Endothelial cell of umbilical vein (primary cell): ENCODE measurements at regions not wholly inside any gene's neighbourhood (a gene's known extent, or its start where the extent isn't known, plus 50 kb on each side); places are given as distances from the start of the nearest gene placed in this dataset.

Experiments
- BruUV-seq: library from RNA; stranded (reverse); fragments of 400-500 nt; replicated peaks from 2 replicates; lab custom pipeline; 2021; lab: Mats Ljungman, UMichigan
- CTCF ChIA-PET: fragments of 300-600, 350-600 bp; sonication (Branson Sonifier 250); formaldehyde crosslinking; loops from one replicate; lab custom pipeline; 2021; ENCODE audit warnings: antibody characterized with exemption, inconsistent platforms; lab: Charles Lee
- POLR2A ChIA-PET: fragments of 300-600, 350-600 bp; sonication (Branson Sonifier 250); formaldehyde crosslinking; loops from one replicate; lab custom pipeline; 2021; ENCODE audit warnings: antibody characterized with exemption, inconsistent platforms; lab: Charles Lee
- DNase-seq: peaks from one replicate; pipeline ENCODE4 v3.0.0-alpha.2; 2011; ENCODE audit warnings: low read depth, low spot score
- FAIRE-seq: peaks from 2 replicates; lab custom pipeline; 2011; peaks lifted over from hg19 to GRCh38; lab: Jason Lieb, UNC
- H2AFZ ChIP-seq: 2 replicates; pipeline ENCODE4 v1.6.0; 2012; ENCODE audit warnings: low read depth, low read length, control low read depth, inconsistent platforms
- H3K27ac ChIP-seq: 2 replicates; pipeline ENCODE4 v1.5.1; 2011; ENCODE audit warnings: low read depth, mild to moderate bottlenecking, control low read depth, low read length, moderate library complexity; ENCODE audit not compliant: insufficient read depth
- H3K27me3 ChIP-seq, 2 experiments: 2 replicates each; pipeline versions ENCODE4 v1.6.0 to v1.6.1; 2011; ENCODE audit warnings: low read length in 2 of 2, mixed read lengths in 1 of 2; ENCODE audit not compliant: control insufficient read depth in 2 of 2, insufficient read depth in 2 of 2
- H3K36me3 ChIP-seq, 2 experiments: 2 replicates in 1 of 2; 3 replicates in 1 of 2; pipeline ENCODE4 v1.5.1; 2011; ENCODE audit warnings: low read length in 2 of 2, mild to moderate bottlenecking in 1 of 2, moderate library complexity in 1 of 2; ENCODE audit not compliant: control insufficient read depth in 2 of 2, insufficient read depth in 2 of 2; ENCODE audit errors: extremely low read depth in 1 of 2
- H3K4me1 ChIP-seq: 3 replicates; pipeline ENCODE4 v1.5.1; 2011; ENCODE audit warnings: mild to moderate bottlenecking, low read length; ENCODE audit not compliant: control insufficient read depth, insufficient read depth; ENCODE audit errors: extremely low read depth
- H3K4me2 ChIP-seq: 2 replicates; pipeline ENCODE4 v1.6.1; 2011; ENCODE audit warnings: low read length, control low read depth, mixed read lengths; ENCODE audit not compliant: insufficient read depth
- H3K4me3 ChIP-seq, 3 experiments: fragments of 200-600 bp in 1 of 3; sonication (generic), shearing (Covaris generic) in 1 of 3; replicated peaks in 1 of 3; 2 replicates each; pipeline ENCODE4 v1.5.1; 2011 to 2016; ENCODE audit warnings: control low read depth in 3 of 3, low read length in 3 of 3, mild to moderate bottlenecking in 2 of 3, inconsistent platforms in 1 of 3, low read depth in 1 of 3, moderate library complexity in 1 of 3; ENCODE audit not compliant: insufficient read depth in 1 of 3
- H3K79me2 ChIP-seq: 2 replicates; pipeline ENCODE4 v1.6.0; 2012; ENCODE audit warnings: low read length, inconsistent platforms; ENCODE audit not compliant: control insufficient read depth, insufficient read depth
- H3K9ac ChIP-seq: replicated peaks from 2 replicates; pipeline ENCODE3; 2011; ENCODE audit warnings: low read length, control low read depth; ENCODE audit not compliant: insufficient read depth; ENCODE audit errors: extremely low read depth
- H3K9me1 ChIP-seq: replicated peaks from 3 replicates; pipeline ENCODE4 v1.6.0; 2011; ENCODE audit warnings: mild to moderate bottlenecking, low read length; ENCODE audit not compliant: control insufficient read depth, insufficient read depth; ENCODE audit errors: extremely low read depth
- H3K9me3 ChIP-seq: replicated peaks from 2 replicates; pipeline ENCODE4 v1.5.1; 2012; ENCODE audit warnings: low read length, inconsistent platforms; ENCODE audit not compliant: control insufficient read depth, insufficient read depth
- H4K20me1 ChIP-seq: replicated peaks from 2 replicates; pipeline ENCODE3; 2011; ENCODE audit warnings: mild to moderate bottlenecking, low read length; ENCODE audit not compliant: control insufficient read depth, insufficient read depth; ENCODE audit errors: extremely low read depth
- CTCF ChIP-seq, 2 donors: IDR thresholded peaks; 1 replicate in 1 of 2; 2 replicates in 1 of 2; pipeline ENCODE4 v1.5.1; 2011; ENCODE audit warnings: low read length in 2 of 2, mild to moderate bottlenecking in 2 of 2, moderate library complexity in 2 of 2, control low read depth in 1 of 2, inconsistent platforms in 1 of 2, low read depth in 1 of 2; ENCODE audit not compliant: insufficient read depth in 1 of 2; ENCODE audit errors: extremely low read depth in 1 of 2
- EZH2 ChIP-seq: IDR thresholded peaks from 2 replicates; pipeline ENCODE4 v1.6.1; 2012; ENCODE audit warnings: borderline replicate concordance, low read depth, mild to moderate bottlenecking, moderate library complexity, low read length, inconsistent platforms; ENCODE audit not compliant: severe bottlenecking
- FOS ChIP-seq: IDR thresholded peaks from 2 replicates; pipeline ENCODE4 v1.6.1; 2011; ENCODE audit warnings: mild to moderate bottlenecking, low read length, moderate library complexity, borderline replicate concordance; ENCODE audit not compliant: insufficient read depth
- GATA2 ChIP-seq: IDR thresholded peaks from 2 replicates; pipeline ENCODE4 v1.7.0; 2011; ENCODE audit warnings: low read depth, mild to moderate bottlenecking, moderate library complexity, mixed read lengths, low read length; ENCODE audit not compliant: insufficient read length, insufficient read depth
- JUN ChIP-seq: IDR thresholded peaks from 2 replicates; pipeline ENCODE4 v1.6.1; 2011; ENCODE audit warnings: borderline replicate concordance, low read depth; ENCODE audit not compliant: insufficient read length, insufficient read depth
- MAX ChIP-seq: IDR thresholded peaks from 2 replicates; pipeline ENCODE4 v1.6.1; 2011; ENCODE audit not compliant: insufficient read depth, insufficient read length
- MYC ChIP-seq: IDR thresholded peaks from one replicate; pipeline ENCODE4 v1.6.1; 2011; ENCODE audit warnings: mild to moderate bottlenecking, low read depth, low read length
- POLR2A ChIP-seq: IDR thresholded peaks from 2 replicates; pipeline ENCODE4 v1.6.1; 2012; ENCODE audit warnings: low read depth, mild to moderate bottlenecking, control low read depth, low read length
- POLR2AphosphoS5 ChIP-seq: IDR thresholded peaks from 2 replicates; pipeline ENCODE4 v1.6.1; 2012; ENCODE audit warnings: low read depth, mild to moderate bottlenecking, control low read depth, low read length, moderate library complexity; ENCODE audit not compliant: insufficient read depth
- dilution Hi-C: fragments of 300-500 bp; cut with MboI; formaldehyde crosslinking; loops from one replicate; pipeline ENCODE4 v1.15.0; 2019; ENCODE audit warnings: low sequenced_read_pairs; ENCODE audit not compliant: extremely low pct_ligation_motif_present
- intact Hi-C: fragments of 100-400 bp; cut with micrococcal nuclease; formaldehyde crosslinking; loops from one replicate; pipeline ENCODE4 v1.10.0; 2022

GRCh38 chr6:155975506-155975905 lies 519.9 kb upstream of the NOX3 start:
- Histone ChIP-seq H3K4me3 (no peak overlapping the region), H2AFZ (no peak overlapping the region), H3K9ac (no peak overlapping the region), H3K4me2 (no peak overlapping the region), H3K36me3 (no peaks in the 10 kb centered on the region), H3K27ac (no peak overlapping the region), H3K27me3 (no peaks in the 10 kb centered on the region), H3K4me1 (no peaks in the 10 kb centered on the region), H3K9me1 (no peaks in the 10 kb centered on the region), H3K79me2 (no peaks in the 10 kb centered on the region), H3K9me3 (no peaks in the 10 kb centered on the region), H4K20me1 (no peaks in the 10 kb centered on the region)
- DNase-seq (no peak), FAIRE-seq (no peak)
- CTCF ChIA-PET, result interaction anchor here (1.3 kb wide), 1 partner anchor 10 kb away, joined by 3 read pairs; no protein-coding TSS in a partner anchor
- dilution Hi-C loops (no loop called here), intact Hi-C loops (no loop called here)
- BruUV-seq, result no TSS peak
- POLR2A ChIA-PET, result no interaction called here
- no peak for TF ChIP-seq POLR2AphosphoS5
- TF ChIP-seq GATA2, result no peak
- no peak for TF ChIP-seq MYC
- TF ChIP-seq FOS, result no peak
- TF ChIP-seq JUN, result no peak
- TF ChIP-seq MAX, result no peak
- no peak for TF ChIP-seq POLR2A
- TF ChIP-seq CTCF (IDR thresholded peaks at IDR 0.05; ENCODE audit: extremely low read depth in 1 of 2, insufficient read depth in 1 of 2, low read depth in 1 of 2, low read length in 2 of 2), result no peak
- no peak for TF ChIP-seq EZH2
